ENCODE measurements at regions not wholly inside any gene's neighbourhood (a gene's known extent, or its start where the extent isn't known, plus 50 kb on each side); places are given as distances from the start of the nearest gene placed in this dataset.

DNA sequence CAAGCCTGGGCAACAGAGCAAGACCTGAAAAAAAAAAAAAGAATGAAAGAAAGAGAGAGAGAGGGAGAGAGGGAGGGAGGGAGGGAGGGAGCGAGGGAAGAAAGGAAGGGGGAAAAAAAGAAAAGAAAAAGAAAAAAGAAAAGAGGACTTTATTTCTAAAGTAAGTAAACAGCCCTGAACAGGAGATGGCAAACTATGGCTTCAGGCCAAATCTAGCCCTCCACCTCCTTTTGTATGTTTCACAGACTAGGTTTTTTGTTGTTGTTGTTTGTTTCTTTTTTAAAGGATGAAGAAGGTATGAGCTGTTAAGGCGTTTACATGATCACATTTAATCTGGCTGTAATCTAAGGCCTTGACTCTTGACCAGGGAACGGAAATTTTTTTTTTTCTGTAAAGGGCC, 711.1 kb upstream of the NRSN1 start:
- ChIA-PET CTCF (interaction anchor here (1.2 to 2.9 kb wide), 7 partner anchors 9 to 677 kb away, joined by 3 to 14 read pairs (median 6); no protein-coding TSS in a partner anchor), POLR2A (no interaction called here)

DNA sequence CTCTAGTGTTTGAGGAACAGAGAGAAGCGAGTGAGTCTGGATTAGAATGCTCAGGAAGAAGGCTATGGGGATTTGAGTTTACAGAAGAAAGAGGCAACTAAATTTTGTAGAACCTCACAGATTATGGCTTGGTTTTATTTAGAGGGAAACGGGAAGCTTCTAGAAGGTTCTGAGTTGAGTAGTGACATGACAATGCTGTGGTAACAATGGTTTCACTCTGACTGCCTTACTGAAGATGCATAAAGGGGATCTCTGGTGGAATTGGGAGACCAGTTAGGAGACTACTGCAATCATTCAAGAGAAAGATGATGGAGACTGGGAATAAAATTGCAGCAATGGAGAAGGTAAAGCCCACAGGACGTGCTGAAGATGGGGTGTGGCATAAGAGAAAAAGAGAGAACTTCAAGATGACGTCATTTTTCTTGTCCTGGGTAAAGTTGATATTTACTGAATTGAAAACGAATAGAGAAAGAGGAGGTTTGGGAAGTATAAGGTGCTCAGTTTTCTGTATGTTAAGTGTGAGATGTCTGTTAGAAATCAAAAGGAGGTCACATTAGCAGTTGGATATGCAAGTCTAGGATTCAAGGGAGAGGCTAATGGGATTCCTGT, 710.1 kb upstream of the NRSN1 start:
- POLR2A ChIA-PET: no interaction called here
- no peak for DNase-seq (ENCODE audit: low read depth, low spot score)
- CTCF ChIA-PET: interaction anchor here (2.9 kb wide), 1 partner anchor 31 kb away, joined by 14 read pairs; no protein-coding TSS in a partner anchor
- TF ChIP-seq, protein P1, sequence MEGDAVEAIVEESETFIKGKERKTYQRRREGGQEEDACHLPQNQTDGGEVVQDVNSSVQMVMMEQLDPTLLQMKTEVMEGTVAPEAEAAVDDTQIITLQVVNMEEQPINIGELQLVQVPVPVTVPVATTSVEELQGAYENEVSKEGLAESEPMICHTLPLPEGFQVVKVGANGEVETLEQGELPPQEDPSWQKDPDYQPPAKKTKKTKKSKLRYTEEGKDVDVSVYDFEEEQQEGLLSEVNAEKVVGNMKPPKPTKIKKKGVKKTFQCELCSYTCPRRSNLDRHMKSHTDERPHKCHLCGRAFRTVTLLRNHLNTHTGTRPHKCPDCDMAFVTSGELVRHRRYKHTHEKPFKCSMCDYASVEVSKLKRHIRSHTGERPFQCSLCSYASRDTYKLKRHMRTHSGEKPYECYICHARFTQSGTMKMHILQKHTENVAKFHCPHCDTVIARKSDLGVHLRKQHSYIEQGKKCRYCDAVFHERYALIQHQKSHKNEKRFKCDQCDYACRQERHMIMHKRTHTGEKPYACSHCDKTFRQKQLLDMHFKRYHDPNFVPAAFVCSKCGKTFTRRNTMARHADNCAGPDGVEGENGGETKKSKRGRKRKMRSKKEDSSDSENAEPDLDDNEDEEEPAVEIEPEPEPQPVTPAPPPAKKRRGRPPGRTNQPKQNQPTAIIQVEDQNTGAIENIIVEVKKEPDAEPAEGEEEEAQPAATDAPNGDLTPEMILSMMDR (IDR thresholded peaks at IDR 0.05; ENCODE audit: insufficient read depth, low read length, missing control alignments): no peak
- H3K4me3 ChIP-seq (ENCODE audit: low read depth, low read length): no peak overlapping the region

More for the DNA sequence above, 711.1 kb upstream of the NRSN1 start:
- no peak for DNase-seq (ENCODE audit: low read depth, low spot score)
- TF ChIP-seq, protein P1 (IDR thresholded peaks at IDR 0.05; ENCODE audit: insufficient read depth, low read length, missing control alignments): no peak
- H3K4me3 ChIP-seq (ENCODE audit: low read depth, low read length): no peak overlapping the region

DNA sequence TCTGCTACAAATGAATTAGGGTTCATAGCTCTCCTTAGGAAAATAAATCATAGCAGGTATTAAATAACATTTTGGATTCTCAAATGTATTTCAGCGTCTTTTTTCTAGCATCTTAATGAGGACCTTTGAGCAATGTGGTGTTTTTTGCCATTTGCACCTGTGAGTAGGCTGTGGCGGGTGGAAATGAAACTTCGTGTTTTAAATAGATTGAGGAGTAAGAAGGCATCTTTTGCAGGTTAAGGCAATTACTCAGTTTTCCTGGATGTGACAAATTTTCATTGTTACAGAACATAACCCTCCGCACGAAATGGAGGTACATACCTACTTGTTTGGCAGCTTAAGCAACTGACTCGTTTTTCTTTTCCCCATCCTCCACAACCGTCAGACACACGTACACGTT, 708.9 kb upstream of the NRSN1 start:
- ChIA-PET CTCF (interaction anchor here (0.8 kb wide), 1 partner anchor 16 kb away, joined by 3 read pairs; no protein-coding TSS in a partner anchor), POLR2A (no interaction called here)
- no peak for DNase-seq (ENCODE audit: low read depth, low spot score)
- no peak overlapping the region for H3K4me3 ChIP-seq (ENCODE audit: low read depth, low read length)
- TF ChIP-seq, protein P1 (IDR thresholded peaks at IDR 0.05; ENCODE audit: insufficient read depth, low read length, missing control alignments): no peak

DNA sequence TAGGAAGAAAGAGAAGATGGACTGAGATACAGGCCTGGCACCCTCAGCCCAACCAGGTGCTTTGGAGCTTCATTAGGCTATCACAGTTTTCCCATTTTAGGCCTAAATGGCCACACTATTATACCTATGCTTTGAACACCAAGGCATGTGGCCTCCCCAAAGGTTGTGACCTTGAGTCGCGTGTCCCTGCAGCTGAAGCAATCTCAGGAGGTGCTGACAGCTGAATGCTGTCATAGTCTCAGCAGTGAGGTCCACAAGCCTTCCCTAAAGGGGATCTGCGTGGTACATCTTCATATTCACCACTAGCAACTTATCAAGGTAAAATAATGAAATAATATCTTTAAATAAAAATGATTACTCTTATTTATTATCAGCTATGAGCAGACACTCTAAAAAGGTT, 707.9 kb upstream of the NRSN1 start:
- POLR2A ChIA-PET: no interaction called here
- H3K4me3 ChIP-seq (ENCODE audit: low read depth, low read length): no peak overlapping the region
- CTCF ChIA-PET: no interaction called here
- TF ChIP-seq, protein P1 (IDR thresholded peaks at IDR 0.05; ENCODE audit: insufficient read depth, low read length, missing control alignments): no peak
- no peak for DNase-seq (ENCODE audit: low read depth, low spot score)

DNA sequence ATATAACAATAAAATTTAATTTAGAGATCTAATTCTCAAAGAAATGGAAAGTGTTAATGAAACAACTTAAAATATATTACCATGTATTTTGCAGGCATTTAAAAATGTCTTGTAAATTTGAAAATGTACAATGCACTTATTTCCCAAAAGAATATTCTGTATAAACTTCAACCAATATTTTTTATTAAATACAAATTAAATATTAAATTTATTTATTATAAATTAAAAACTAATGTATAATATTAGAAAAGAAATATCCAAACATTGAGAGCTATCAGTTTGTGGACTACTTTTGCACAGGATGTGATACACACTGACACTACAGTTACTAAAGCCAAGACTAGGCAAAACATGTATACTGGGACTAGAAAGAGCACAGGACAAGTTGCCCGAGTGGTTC, 707.0 kb upstream of the NRSN1 start:
- CTCF ChIA-PET: no interaction called here
- no peak overlapping the region for H3K4me3 ChIP-seq (ENCODE audit: low read depth, low read length)
- DNase-seq (ENCODE audit: low read depth, low spot score): no peak
- POLR2A ChIA-PET: no interaction called here
- TF ChIP-seq, protein P1 (IDR thresholded peaks at IDR 0.05; ENCODE audit: insufficient read depth, low read length, missing control alignments): no peak

DNA sequence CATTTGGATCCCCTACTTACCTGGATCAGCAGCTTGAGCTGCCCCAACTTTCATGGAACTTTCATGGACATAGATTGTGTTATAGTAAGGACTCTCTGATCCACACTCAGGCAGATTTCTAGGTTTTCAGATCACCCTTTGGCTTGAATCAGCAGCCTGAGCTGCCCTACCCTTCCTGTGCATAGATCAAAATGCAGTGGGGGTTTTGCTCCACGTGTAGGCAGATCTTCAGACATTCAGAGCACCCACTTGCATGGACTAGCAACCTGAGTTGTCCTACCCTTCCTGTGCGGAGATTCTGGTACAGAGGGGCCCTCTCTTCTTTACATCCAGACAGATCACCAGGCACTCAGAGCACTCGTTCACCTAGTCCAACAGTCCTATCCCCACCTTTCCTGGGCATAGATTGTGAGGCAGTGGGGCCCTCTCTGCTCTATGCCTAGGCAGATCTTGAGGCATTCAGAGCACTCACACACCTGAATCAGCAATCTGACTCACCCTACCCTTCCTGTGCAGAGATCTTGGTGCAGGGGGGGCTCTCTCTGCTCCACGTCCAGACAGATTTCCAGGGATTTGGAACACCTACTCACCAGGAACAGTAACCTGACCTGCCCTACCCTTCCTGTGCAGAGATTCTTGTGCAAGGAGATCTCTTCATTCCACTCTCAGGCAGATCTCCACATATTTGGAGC, 705.2 kb upstream of the NRSN1 start:
- DNase-seq (ENCODE audit: low read depth, low spot score): no peak
- ChIA-PET CTCF (no interaction called here), POLR2A (no interaction called here)
- TF ChIP-seq, protein P1 (IDR thresholded peaks at IDR 0.05; ENCODE audit: insufficient read depth, low read length, missing control alignments): no peak
- H3K4me3 ChIP-seq (ENCODE audit: low read depth, low read length): no peak overlapping the region
